CD1c-positive myeloid dendritic cell (primary cell): ENCODE measurements at regions not wholly inside any gene's neighbourhood (a gene's known extent, or its start where the extent isn't known, plus 50 kb on each side); places are given as distances from the start of the nearest gene placed in this dataset.

ENCODE experiments used
- DNase-seq: peaks from one replicate; pipeline ENCODE4 v3.0.0-alpha.2; 2016; ENCODE audit errors: extremely low spot score

DNA sequence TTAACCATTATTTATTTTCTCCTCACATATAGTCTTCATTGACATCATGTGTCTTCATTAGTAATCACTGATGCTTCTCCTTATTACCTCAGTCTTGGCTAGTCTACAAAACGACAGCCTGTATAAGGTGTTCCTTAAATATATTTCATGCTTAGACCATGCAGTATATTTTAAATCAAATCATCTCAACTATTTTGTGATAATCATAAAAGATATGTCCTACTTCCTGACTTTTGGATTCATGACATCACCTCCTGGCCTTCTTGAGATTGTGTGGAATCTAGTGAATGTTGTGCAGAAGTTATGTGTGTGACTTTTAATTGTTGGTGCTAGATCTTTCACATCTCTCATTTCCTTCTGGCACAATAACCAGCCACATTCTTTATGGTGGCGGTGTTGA, 1339.3 kb upstream of the C9orf72 start:
- DNase-seq = no peak

GRCh38 chr9:28915202-28915930, 1342.1 kb upstream of the C9orf72 start:
- DNase-seq = no peak

- no peak for DNase-seq
Measured at GRCh38 chr9:28916348-28916747, 1343.1 kb upstream of the C9orf72 start.

GRCh38 chr9:28921857-28922500, 1348.7 kb upstream of the C9orf72 start:
- no peak for DNase-seq

- DNase-seq = no peak
Measured at GRCh38 chr9:28922891-28923290, 1349.6 kb upstream of the C9orf72 start.

- no peak for DNase-seq
Measured at GRCh38 chr9:28923351-28923750, 1350.1 kb upstream of the C9orf72 start.

DNA sequence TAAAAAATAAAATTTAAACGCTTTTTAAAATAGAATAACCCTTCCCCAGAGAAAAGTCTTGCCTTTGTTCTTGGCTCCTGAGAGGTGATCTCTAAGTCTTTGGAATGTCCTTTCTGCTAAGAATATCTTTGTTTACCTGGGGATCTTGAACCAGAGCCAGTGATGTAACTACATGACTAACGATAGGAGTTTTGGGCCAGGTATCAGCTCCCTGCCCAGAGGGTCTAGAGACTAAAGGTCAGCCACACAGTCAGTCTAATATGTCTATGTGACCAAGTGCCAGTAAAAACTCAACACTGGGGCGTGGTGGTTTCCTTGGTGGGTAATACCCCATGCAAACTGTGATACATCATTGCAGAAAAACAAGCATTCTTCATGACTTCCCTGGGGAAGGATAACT, 1351.9 kb upstream of the C9orf72 start:
- DNase-seq = no peak

DNA sequence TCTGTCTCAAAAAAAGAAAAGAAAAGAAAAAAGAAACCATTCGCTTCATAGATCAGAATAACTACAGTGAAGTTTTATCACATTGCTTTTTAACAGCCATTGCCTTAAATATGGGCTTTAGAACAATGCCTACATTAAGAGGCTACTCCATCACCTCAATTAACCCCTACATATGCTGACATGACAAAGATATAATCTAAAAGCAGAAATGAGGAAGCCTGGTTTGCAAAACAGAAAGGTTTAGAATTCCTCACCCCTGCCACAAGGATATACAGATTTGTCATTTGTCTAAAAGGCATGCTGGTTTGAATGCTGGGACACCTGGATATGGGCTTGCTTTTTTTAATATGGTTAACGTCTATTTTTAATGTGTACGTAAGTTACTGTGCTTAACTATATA, 1353.0 kb upstream of the C9orf72 start:
- no peak for DNase-seq

DNA sequence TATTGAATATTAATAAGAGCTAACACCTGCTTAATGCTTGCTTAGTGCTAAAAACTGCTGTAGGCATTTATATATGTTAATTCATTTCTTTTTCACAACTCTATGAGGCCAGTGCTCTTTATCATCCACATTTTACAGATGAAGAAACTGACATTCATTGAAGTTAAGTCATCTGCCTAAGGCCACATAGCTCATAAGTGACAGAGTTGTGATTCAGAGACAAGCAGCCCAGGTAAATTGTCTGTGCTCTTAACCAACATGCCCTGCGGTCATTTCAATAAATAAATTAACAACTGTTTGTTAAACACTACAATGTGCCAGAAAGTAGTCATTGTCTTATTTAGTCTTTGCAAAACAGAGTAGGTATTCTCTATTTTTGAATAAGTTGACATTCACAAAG, 1354.4 kb upstream of the C9orf72 start:
- DNase-seq = no peak

DNA sequence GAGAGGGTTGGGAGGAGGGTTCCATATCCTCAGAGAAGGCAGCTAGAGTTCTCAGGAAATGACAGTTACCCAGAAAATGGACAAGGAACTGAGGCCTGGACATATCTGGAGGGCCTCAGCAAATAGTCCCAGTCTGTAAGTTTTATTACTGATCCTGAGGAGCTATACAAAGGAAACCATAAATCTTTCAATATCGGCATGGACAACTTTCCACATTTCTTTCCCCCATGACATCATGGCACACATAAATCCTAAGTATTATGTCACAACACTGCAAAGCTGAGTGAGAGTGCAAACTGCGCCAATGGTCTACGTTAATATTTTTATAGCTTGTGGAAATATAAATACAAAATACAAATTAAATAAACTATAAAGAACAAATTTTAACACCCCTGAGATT, 1356.2 kb upstream of the C9orf72 start:
- no peak for DNase-seq

DNA sequence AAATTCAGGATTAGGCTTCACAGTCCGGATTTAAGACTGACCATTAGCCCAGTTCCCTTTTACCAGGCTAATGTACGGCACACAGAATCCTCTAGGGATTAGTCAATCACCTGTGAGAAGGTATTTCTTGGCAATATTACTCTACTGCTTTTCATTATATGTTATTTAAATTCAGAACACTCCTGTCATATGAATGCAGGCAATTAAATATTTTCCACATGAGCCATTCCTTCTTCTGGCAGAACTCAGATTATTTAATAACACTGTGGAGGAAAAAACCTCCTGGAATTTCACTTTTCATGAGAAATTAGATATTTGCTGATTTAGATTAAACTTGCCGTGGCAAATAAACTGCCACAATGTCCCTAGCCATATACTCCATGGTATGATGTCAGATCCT, 1357.5 kb upstream of the C9orf72 start:
- no peak for DNase-seq

DNA sequence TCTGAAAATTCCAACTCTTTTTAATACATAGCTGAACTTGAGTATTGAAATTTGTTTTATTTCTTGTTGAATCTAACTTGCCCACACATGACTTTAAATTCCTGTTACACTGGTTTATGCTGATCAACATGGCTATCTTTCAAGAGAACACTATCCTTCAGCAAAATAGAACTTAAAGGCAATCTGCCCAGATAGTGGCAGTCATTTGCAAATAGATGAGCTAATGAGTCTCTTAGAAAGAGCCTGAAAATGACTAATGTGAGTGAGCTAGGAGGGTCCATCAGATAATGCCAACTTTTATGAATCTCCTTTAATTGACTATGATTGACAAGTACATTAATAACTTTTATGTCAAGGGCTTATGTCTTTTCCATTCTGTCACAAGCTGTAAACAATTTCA, 1360.8 kb upstream of the C9orf72 start:
- DNase-seq = no peak

DNA sequence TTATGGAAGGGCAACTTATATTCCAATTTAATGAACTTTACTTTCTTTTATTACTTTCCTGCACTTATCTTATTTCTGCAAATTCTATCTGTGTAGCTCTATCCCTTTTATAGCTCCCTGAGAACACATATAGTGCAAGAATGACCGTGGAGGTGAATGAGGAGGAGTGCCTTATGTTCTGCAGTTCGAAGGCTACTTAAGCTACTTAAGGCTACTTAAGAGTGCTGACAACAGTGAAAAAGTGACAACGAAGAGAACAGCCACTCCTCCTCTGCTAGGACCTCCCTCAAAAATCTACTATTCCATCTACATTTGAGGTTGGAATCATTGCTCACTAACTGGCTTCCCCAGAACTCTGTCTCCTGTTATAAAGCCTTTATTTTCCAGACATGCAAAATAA, 1365.7 kb upstream of the C9orf72 start:
- DNase-seq = no peak

DNA sequence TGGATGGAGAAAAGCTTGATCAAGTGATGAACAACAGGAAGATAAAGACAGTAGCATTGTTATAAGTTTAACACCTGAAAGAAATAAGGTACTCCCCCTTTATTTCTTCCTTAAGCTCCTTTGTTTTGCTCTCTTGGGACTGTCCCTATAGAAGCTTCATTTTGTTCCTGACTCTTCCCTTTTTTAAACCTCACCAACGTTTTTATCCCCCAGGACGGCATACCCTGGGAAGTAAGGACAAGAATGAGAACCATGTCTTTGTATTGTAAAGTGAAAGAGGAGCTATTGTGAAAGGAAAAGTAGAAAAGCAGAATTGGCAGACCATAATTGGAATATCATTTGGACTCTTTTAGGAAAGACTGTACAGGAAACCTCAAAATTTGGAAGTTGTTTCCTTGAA, 1368.6 kb upstream of the C9orf72 start:
- DNase-seq = no peak

DNA sequence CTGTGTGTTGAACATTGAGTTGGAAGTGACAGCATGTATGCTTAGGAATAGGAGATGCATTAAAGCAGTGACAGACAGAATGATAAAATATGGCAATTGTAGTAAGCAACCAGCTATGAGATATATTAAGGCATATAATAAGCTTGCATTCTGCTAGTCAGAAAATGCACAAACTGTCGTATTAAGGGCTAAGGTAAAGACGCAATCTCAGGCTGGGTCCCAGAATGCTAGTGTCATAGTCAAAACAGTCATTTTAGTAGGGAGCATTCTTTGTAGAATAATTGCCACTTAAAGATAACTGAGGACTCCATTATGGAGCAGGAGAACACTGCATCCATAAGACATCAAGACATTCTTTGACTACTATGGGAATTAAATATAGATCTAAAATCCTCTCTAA, 1369.7 kb upstream of the C9orf72 start:
- no peak for DNase-seq

DNA sequence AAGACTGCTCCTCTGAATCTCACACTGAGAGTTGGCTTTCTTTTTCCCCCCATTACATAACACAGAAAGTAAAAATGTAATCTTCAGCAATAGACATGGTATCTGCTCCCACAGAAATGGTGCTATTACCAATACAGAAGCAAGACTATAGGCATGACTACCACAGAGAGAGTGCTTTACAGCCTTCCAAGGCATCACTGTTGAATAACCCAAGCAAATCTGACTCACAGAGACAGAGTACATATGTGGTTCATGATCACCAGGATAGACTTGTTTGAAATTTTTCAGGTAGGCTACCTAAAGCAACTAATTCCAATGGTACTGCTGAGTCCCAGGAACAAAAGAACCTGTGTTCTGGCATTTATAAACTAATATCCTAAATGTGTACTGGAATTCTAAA, 1373.4 kb upstream of the C9orf72 start:
- DNase-seq = no peak

- DNase-seq = no peak
Measured at GRCh38 chr9:28951945-28952344, 1378.7 kb upstream of the C9orf72 start.

GRCh38 chr9:28956116-28956880, 1383.0 kb upstream of the C9orf72 start:
- DNase-seq = no peak

DNA sequence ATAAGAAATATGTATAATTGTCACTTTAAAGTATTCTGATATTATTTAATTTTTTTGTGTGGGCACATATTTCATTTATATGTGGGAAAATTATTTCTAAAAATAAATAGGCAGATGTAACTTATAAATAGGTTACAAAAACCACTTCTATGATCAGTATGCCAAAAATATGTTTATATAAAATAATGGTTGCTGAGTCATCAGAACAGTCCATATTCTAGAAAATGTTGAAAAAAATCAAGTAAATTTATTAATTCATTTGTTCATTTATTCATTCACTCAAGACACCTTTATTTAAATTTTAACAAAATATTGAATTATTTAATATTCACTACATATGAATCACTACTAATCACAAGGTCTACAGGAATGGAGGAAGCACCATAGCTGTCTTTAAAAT, 1387.3 kb upstream of the C9orf72 start:
- DNase-seq = no peak

DNA sequence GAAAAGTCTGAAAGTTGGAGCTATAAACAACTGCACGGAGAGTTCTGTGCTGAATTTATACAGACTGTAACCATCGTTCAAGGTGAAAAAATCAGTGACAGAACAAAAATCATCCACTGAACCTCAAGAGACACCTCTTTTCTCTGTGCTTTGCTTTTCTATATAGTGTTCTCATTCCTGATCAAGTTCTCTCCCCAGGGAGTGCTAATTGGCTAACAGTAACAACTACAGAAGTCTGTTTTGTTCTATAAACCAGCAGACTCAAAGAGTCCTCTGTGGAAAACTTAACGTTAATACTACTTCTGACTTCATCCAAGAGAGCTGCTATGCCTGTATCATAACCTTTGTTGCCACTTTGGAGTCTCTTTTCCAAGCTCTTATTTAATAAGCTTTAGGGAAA, 1388.3 kb upstream of the C9orf72 start:
- DNase-seq = no peak

DNA sequence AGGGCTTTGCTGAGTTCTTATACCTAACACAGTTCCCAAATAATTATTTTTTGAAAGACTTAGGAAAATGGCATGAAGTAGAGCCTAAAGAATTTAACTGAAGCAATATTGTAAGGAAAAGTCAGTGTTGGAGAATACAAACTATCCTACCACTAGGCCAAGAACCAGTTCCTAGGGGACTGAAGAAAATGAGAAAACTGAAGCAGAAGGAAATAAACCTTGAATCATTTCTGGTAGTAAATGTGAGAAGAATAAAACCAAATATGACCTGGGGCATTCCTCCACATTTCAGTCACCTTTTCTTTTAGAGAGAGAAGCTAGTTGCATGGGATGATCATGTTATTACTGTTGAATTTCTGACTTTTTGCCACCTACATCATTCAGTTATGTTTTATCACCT, 1393.9 kb upstream of the C9orf72 start:
- no peak for DNase-seq

DNA sequence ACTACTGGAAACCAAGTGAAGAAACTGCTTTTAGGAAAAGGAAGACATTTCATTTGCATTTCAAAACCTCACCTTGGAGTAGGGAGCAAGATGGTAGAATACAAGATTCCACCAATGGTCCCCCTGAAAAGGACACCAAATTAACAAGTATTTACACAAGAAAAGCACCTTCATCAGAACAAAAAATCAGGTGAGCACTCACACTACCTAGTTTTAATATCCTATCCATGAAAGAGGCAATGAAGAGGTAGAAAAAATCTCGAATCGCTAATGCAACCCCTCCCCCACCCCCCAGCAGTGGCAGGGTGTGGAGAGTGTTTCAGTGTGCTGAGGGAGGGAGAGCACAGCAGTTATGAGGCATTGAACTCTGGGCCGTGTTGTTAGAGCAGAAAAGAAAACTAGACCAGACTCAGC, 1397.0 kb upstream of the C9orf72 start:
- DNase-seq = no peak

GRCh38 chr9:28971881-28972280, 1398.6 kb upstream of the C9orf72 start:
- no peak for DNase-seq
